Muscle of leg (tissue), 3 donors: ENCODE measurements at regions not wholly inside any gene's neighbourhood (a gene's known extent, or its start where the extent isn't known, plus 50 kb on each side); places are given as distances from the start of the nearest gene placed in this dataset.
"Not testable (repeated sequence)": the region's sequence is repeated elsewhere in the genome, so short reads cannot be mapped to it uniquely, and the experiment has no call there.

Source experiments
- DNase-seq: peaks from one replicate; pipeline ENCODE4 v3.0.0; 2013
- H3K27ac ChIP-seq: one replicate; pipeline ENCODE4 v1.5.1; 2013; ENCODE audit warnings: mild to moderate bottlenecking, low read length, control low read depth
- H3K27me3 ChIP-seq: one replicate; pipeline ENCODE4 v1.6.1; 2013; ENCODE audit warnings: low read length; ENCODE audit not compliant: control insufficient read depth, insufficient read depth
- H3K36me3 ChIP-seq: one replicate; pipeline ENCODE4 v1.6.1; 2013; ENCODE audit warnings: low read length; ENCODE audit not compliant: control insufficient read depth, insufficient read depth
- H3K4me1 ChIP-seq: one replicate; pipeline ENCODE4 v1.6.1; 2013; ENCODE audit warnings: low read length; ENCODE audit not compliant: control insufficient read depth, insufficient read depth
- H3K4me3 ChIP-seq: one replicate; pipeline ENCODE4 v1.5.1; 2013; ENCODE audit warnings: low read length, control low read depth
- H3K9me3 ChIP-seq: replicated peaks from 2 replicates; pipeline ENCODE4 v1.6.1; 2013; ENCODE audit warnings: low read depth, low read length; ENCODE audit not compliant: control insufficient read depth
- WGBS: methylation state at CpG from one replicate; pipeline ENCODE4 v1.1.5; 2013; ENCODE audit warnings: missing lambda C conversion rate; ENCODE audit not compliant: insufficient coverage; 5-methylcytosine and 5-hydroxymethylcytosine counted together

DNA sequence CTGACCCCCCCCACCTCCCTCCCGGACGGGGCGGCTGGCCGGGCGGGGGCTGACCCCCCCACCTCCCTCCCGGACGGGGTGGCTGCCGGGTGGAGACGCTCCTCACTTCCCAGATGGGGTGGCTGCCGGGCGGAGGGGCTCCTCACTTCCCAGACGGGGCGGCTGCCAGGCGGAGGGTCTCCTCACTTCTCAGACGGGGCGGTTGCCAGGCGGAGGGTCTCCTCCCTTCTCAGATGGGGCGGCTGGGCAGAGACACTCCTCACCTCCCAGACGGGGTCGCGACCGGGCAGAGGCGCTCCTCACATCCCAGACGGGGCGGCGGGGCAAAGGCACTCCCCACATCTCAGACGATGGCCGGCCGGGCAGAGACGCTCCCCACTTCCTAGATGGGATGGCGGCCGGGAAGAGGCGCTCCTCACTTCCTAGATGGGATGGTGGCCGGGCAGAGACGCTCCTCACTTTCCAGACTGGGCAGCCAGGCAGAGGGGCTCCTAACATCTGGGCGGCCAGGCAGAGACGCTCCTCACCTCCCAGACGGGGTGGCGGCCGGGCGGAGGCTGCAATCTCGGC lies 597.6 kb downstream of the ZEB2 start:
- no CpG with 5 or more reads among the region's 42 CpGs for WGBS
- H3K27ac ChIP-seq: not testable (repeated sequence)
- H3K9me3 ChIP-seq: peaks cover 11% of the 10 kb centered on the region

DNA sequence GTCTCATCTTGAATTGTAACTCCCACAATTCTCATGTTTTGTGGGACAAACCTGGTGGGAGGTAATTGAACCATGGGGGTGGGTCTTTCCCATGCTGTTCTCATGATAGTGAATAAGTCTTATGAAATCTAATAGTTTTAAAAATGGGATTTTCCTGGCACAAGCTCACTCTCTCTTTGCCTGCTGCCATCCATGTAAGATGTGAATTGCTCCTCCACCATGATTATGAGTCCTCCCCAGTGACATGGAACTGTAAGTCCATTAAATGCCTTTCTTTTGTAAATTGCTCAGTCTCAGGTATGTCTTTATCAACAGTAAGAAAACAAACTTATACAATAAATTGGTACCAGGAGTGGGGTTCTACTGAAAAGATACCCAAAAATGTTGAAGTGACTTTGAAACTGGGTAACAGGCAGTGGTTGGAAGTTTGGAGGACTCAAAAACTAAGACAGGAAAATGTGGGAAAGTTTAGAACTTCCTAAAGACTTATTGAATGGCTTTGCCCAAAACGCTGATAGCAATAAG lies 601.4 kb downstream of the ZEB2 start:
- DNase-seq: no peak
- Histone ChIP-seq H3K4me3 (no peak overlapping the region), H3K27me3 (no peaks in the 10 kb centered on the region), H3K27ac (no peak overlapping the region), H3K36me3 (no peaks in the 10 kb centered on the region), H3K4me1 (no peaks in the 10 kb centered on the region), H3K9me3 (peaks cover 11% of the 10 kb centered on the region)
- 91% methylated on average over 1 of the region's 1 CpG for WGBS

More for the DNA sequence above, 597.6 kb downstream of the ZEB2 start:
- H3K36me3 ChIP-seq, H3K27me3 ChIP-seq, H3K4me1 ChIP-seq, DNase-seq, H3K4me3 ChIP-seq: not testable (repeated sequence)

DNA sequence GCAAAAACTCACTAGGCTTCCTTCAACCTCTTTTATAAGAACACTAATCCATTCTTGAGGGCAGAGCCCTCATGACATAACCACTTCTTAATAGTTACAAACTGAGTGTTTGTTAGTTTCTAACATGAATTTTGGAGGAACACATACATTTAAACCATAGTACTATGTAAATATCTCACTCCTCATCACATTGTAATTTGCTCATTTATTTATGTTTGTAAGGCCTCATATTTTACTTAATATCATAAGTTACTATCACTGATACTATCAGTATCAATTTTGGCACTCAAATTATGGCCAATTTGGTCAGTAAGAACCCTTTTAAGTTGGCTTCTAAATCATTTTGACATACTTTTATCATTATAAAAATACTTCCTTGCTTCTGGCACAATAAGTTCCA lies 603.1 kb downstream of the ZEB2 start:
- DNase-seq: no peak
- Histone ChIP-seq H3K27ac (no peak overlapping the region), H3K4me3 (no peak overlapping the region), H3K9me3 (peaks cover 11% of the 10 kb centered on the region), H3K36me3 (no peaks in the 10 kb centered on the region), H3K27me3 (no peaks in the 10 kb centered on the region), H3K4me1 (no peaks in the 10 kb centered on the region)

DNA sequence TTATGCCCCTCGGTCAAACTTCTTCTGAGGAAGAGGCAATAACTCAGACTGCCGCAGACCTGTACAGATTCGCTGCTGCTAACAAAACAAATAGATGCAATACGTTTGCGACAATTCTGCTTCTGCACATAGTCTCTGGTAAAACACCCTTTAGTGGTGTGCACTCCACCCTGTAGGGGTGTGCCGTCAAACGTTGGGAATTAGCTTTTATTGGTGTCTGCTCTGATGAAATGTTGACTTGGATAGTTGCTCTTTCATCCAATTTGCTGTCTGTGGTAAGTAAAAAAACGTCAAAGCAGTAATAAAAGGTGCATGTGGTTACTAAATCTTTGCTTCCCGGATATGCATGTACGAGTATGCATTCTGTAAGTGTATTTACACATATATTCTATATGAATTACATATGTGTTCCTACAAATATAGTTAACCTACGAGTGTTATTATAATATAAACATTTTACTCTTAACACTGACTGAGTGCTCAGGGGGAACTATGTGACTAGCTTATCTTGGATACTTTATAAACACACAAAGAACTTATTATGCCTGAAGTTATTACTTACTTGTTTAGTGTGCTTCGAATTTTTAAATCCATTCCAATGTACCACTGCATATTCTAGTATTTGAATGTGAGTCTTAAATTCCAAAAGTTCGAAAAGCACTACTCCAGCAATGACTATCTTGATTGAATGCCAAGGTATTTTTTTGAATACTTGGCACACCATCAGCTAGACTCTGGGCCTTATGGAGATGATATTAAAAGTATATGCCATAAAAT lies 610.2 kb downstream of the ZEB2 start:
- peak; percentile 46 for DNase-seq
- H3K4me3 ChIP-seq: no peak overlapping the region

DNA sequence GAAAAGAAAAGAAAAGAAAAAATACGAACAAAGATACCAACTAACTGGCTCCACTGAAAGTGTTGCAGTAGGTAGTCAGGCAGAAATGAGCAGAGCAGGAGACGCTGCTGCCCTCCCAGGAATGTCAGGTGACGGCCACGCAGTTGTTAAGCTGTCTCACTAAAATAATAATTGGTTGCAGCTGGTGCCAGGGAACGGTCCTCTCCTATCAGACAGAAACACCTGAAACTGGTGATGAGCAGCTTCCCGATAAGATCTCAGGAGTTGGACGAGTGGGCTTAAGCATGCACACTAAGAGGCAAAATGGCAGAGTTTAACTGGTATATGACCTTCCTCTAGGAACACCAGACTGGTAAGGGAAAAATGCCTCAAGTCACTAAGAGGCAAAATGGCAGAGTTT lies 611.1 kb downstream of the ZEB2 start:
- Histone ChIP-seq H3K4me1 (no peaks in the 10 kb centered on the region), H3K36me3 (no peaks in the 10 kb centered on the region), H3K27ac (no peak overlapping the region), H3K9me3 (no peaks in the 10 kb centered on the region), H3K27me3 (no peaks in the 10 kb centered on the region), H3K4me3 (no peak overlapping the region)
- no peak for DNase-seq
- 59% methylated on average over 6 of the region's 7 CpGs for WGBS

More for the DNA sequence above, 610.2 kb downstream of the ZEB2 start:
- no peaks in the 10 kb centered on the region for H3K4me1 ChIP-seq
- no peaks in the 10 kb centered on the region for H3K27me3 ChIP-seq
- 61% methylated on average over 7 of the region's 13 CpGs for WGBS
- no peaks in the 10 kb centered on the region for H3K36me3 ChIP-seq
- H3K27ac ChIP-seq: no peak overlapping the region
- H3K9me3 ChIP-seq: no peaks in the 10 kb centered on the region

- Histone ChIP-seq H3K27ac (no peak overlapping the region), H3K9me3 (no peaks in the 10 kb centered on the region), H3K4me3 (no peak overlapping the region), H3K36me3 (no peaks in the 10 kb centered on the region), H3K27me3 (no peaks in the 10 kb centered on the region), H3K4me1 (no peaks in the 10 kb centered on the region)
- WGBS: no CpG with 5 or more reads among the region's 7 CpGs
- peak; percentile 6 for DNase-seq
Observed at GRCh38 chr2:143907801-143908200, 612.1 kb downstream of the ZEB2 start.

DNA sequence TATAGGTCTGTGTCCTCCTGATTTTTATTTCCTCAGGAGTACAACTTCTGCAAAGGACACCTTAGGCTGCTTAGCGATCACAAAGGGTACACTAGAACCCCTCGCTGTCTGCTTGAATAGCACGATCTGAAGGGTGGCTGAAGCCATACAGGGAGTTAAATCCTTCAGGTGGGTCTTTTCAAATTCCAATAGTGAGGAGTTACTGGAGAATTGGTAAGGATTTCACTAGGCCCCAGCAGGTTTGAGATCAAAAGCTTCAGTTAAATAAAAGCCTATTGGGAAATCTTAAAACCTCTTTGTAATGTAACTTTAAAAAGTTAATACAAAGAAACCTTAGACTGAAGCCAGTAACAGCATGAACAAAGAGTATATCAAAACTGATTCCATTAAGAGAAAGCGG lies 613.1 kb downstream of the ZEB2 start:
- Histone ChIP-seq H3K27ac (no peak overlapping the region), H3K27me3 (no peaks in the 10 kb centered on the region), H3K4me3 (no peak overlapping the region), H3K9me3 (no peaks in the 10 kb centered on the region), H3K4me1 (no peaks in the 10 kb centered on the region), H3K36me3 (no peaks in the 10 kb centered on the region)
- no peak for DNase-seq
- 60% methylated on average over 1 of the region's 4 CpGs for WGBS

GRCh38 chr2:143905587-143905986 lies 614.3 kb downstream of the ZEB2 start:
- H3K27me3 ChIP-seq: no peaks in the 10 kb centered on the region
- no peaks in the 10 kb centered on the region for H3K4me1 ChIP-seq
- H3K9me3 ChIP-seq: no peaks in the 10 kb centered on the region
- DNase-seq: no peak
- no peak overlapping the region for H3K4me3 ChIP-seq
- no peak overlapping the region for H3K27ac ChIP-seq
- no CpG with 5 or more reads among the region's 4 CpGs for WGBS
- H3K36me3 ChIP-seq: no peaks in the 10 kb centered on the region

GRCh38 chr2:143903172-143903856 lies 616.6 kb downstream of the ZEB2 start:
- DNase-seq: peak; percentile 62
- 31% methylated on average over 3 of the region's 5 CpGs for WGBS

GRCh38 chr2:143901185-143901842 lies 618.6 kb downstream of the ZEB2 start:
- H3K36me3 ChIP-seq: no peaks in the 10 kb centered on the region
- H3K4me1 ChIP-seq: no peaks in the 10 kb centered on the region
- H3K4me3 ChIP-seq: no peak overlapping the region
- H3K9me3 ChIP-seq: no peaks in the 10 kb centered on the region
- peak; percentile 7 for DNase-seq
- H3K27ac ChIP-seq: no peak overlapping the region
- WGBS: no CpG with 5 or more reads among the region's 4 CpGs
- no peaks in the 10 kb centered on the region for H3K27me3 ChIP-seq

More at GRCh38 chr2:143903172-143903856, 616.6 kb downstream of the ZEB2 start:
- Histone ChIP-seq H3K27ac (no peak overlapping the region), H3K4me3 (no peak overlapping the region), H3K27me3 (no peaks in the 10 kb centered on the region), H3K4me1 (no peaks in the 10 kb centered on the region), H3K9me3 (no peaks in the 10 kb centered on the region), H3K36me3 (no peaks in the 10 kb centered on the region)
